PC-9 (cell line): ENCODE measurements at regions not wholly inside any gene's neighbourhood (a gene's known extent, or its start where the extent isn't known, plus 50 kb on each side); places are given as distances from the start of the nearest gene placed in this dataset.
"Not testable (repeated sequence)": the region's sequence is repeated elsewhere in the genome, so short reads cannot be mapped to it uniquely, and the experiment has no call there.

Experiments
- BruUV-seq: library from RNA; stranded (reverse); fragments of 400-500 nt; replicated peaks from 2 replicates; lab custom pipeline; 2021; lab: Mats Ljungman, UMichigan
- CTCF ChIA-PET: fragments of 300-600 bp; sonication (Branson Sonifier 250); formaldehyde crosslinking; loops from one replicate; lab custom pipeline; 2022; ENCODE audit warnings: antibody characterized with exemption; lab: Charles Lee
- POLR2A ChIA-PET: fragments of 300-600 bp; sonication (Branson Sonifier 250); formaldehyde crosslinking; loops from one replicate; lab custom pipeline; 2022; ENCODE audit warnings: antibody characterized with exemption; ENCODE audit not compliant: unreplicated experiment; lab: Charles Lee
- DNase-seq, 2 experiments: peaks; one replicate each; pipeline versions ENCODE4 v3.0.0 to v3.0.0-alpha.2; 2015 to 2022; ENCODE audit warnings: mixed read lengths in 1 of 2
- H2AFZ ChIP-seq: fragments of 200-600 bp; sonication (generic); 2 replicates; pipeline ENCODE4 v1.8.1; 2017; ENCODE audit warnings: antibody characterized with exemption
- H3F3A ChIP-seq: fragments of 200-600 bp; sonication (generic); 2 replicates; pipeline ENCODE4 v1.8.1; 2017; ENCODE audit warnings: antibody characterized with exemption, mild to moderate bottlenecking, low read depth; ENCODE audit not compliant: insufficient read depth
- H3K27ac ChIP-seq: fragments of 200-600 bp; sonication (generic); 2 replicates; pipeline ENCODE4 v1.6.1; 2016; ENCODE audit warnings: mixed run types
- H3K27me3 ChIP-seq: fragments of 200-600 bp; sonication (generic); 2 replicates; pipeline ENCODE4 v1.6.1; 2016; ENCODE audit warnings: low read depth, mixed run types; ENCODE audit not compliant: insufficient read depth
- H3K36me3 ChIP-seq: fragments of 200-600 bp; sonication (generic); 2 replicates; pipeline ENCODE4 v1.6.1; 2016; ENCODE audit warnings: low read depth, mixed run types
- H3K4me1 ChIP-seq: fragments of 200-600 bp; sonication (generic); replicated peaks from 2 replicates; pipeline ENCODE4 v1.6.1; 2016; ENCODE audit warnings: mixed run types; ENCODE audit not compliant: insufficient read depth
- H3K4me2 ChIP-seq: fragments of 200-600 bp; sonication (generic); 2 replicates; pipeline ENCODE4 v1.6.1; 2017; ENCODE audit warnings: mixed run types
- H3K4me3 ChIP-seq: fragments of 200-600 bp; sonication (generic); 2 replicates; pipeline ENCODE4 v1.6.1; 2016; ENCODE audit warnings: mixed run types
- H3K79me2 ChIP-seq: fragments of 200-600 bp; sonication (generic); 2 replicates; pipeline ENCODE4 v1.6.1; 2017; ENCODE audit warnings: low read depth, mixed run types
- H3K9me2 ChIP-seq: fragments of 200-600 bp; sonication (generic); 2 replicates; pipeline ENCODE4 v1.8.1; 2017; ENCODE audit warnings: mild to moderate bottlenecking; ENCODE audit not compliant: insufficient read depth
- H3K9me3 ChIP-seq: fragments of 200-600 bp; sonication (generic); 2 replicates; pipeline ENCODE4 v1.8.1; 2016; ENCODE audit warnings: low read depth; ENCODE audit not compliant: insufficient read depth
- H4K20me1 ChIP-seq: fragments of 200-600 bp; sonication (generic); 2 replicates; pipeline ENCODE4 v1.8.1; 2017; ENCODE audit not compliant: insufficient read depth
- intact Hi-C: fragments of 100-400 bp; cut with micrococcal nuclease; formaldehyde crosslinking; loops from one replicate; pipeline ENCODE4 v1.10.0; 2022; ENCODE audit not compliant: unreplicated experiment

DNA sequence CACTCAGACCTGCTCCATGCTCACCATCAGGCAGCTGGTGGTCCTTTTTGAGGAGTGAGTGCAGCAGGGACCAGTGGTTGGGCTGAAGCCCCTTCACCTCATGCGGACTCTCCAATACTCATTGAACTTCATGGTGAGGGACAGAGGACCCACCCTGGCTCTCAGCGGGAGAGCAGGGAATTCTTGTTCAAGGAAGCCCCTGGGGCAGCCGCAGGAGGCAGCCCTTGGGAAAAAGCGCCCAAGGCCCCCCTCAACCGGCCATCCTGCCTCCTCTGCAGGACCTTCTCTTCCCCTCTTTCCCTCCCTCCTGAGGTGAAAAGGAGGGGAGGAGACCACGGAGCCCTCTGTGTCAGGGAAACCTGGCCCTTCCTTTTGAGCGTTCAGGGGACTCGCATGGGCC lies 4510.9 kb upstream of the OR11H1 start:
- not testable (repeated sequence) for H3K79me2 ChIP-seq

GRCh38 chr22:11020522-11020921 lies 4507.5 kb upstream of the OR11H1 start:
- H3K4me1 ChIP-seq, POLR2A ChIA-PET, H3K36me3 ChIP-seq, CTCF ChIA-PET, H4K20me1 ChIP-seq, H3F3A ChIP-seq, H2AFZ ChIP-seq, H3K27me3 ChIP-seq, DNase-seq, intact Hi-C loops, BruUV-seq, H3K4me3 ChIP-seq, H3K4me2 ChIP-seq, H3K79me2 ChIP-seq, H3K27ac ChIP-seq, H3K9me2 ChIP-seq, H3K9me3 ChIP-seq: not testable (repeated sequence)

More for the DNA sequence above, 4510.9 kb upstream of the OR11H1 start:
- H3K4me1 ChIP-seq, H3K36me3 ChIP-seq, H3K4me3 ChIP-seq, H3K9me2 ChIP-seq, H2AFZ ChIP-seq, POLR2A ChIA-PET, DNase-seq, H3K4me2 ChIP-seq, H4K20me1 ChIP-seq, H3K27me3 ChIP-seq, H3K27ac ChIP-seq, intact Hi-C loops, H3F3A ChIP-seq, H3K9me3 ChIP-seq, BruUV-seq, CTCF ChIA-PET: not testable (repeated sequence)

DNA sequence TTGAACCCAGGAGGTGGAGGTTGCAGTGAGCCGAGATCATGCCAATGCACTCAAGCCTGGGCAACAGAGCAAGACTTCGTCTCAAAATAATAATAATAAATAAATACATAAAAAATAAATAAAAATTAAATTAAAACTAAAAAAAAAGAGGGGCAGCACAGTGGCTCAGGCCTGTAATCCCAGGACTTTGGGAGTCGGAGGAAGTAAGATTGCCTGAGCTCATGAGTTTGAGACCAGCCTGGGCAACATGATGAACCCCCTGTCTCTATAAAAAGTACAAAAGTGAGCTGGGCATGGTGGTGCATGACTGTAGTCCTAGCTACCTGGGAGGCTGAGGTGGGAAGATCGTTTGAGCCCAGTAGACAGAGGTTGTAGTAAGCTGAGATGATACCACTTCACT lies 4501.5 kb upstream of the OR11H1 start:
- H3K9me2 ChIP-seq, BruUV-seq, H3K27me3 ChIP-seq, CTCF ChIA-PET, H2AFZ ChIP-seq, H4K20me1 ChIP-seq, DNase-seq, H3K36me3 ChIP-seq, H3K9me3 ChIP-seq, H3K4me2 ChIP-seq, H3F3A ChIP-seq, H3K4me1 ChIP-seq, H3K27ac ChIP-seq, H3K79me2 ChIP-seq, POLR2A ChIA-PET, intact Hi-C loops, H3K4me3 ChIP-seq: not testable (repeated sequence)

GRCh38 chr22:11027064-11027463 lies 4500.9 kb upstream of the OR11H1 start:
- DNase-seq, H3K27ac ChIP-seq, H3K79me2 ChIP-seq, H3K4me3 ChIP-seq, H3K9me2 ChIP-seq, CTCF ChIA-PET, H3K4me2 ChIP-seq, POLR2A ChIA-PET, intact Hi-C loops, H3K9me3 ChIP-seq, H2AFZ ChIP-seq, H4K20me1 ChIP-seq, BruUV-seq, H3K36me3 ChIP-seq, H3K4me1 ChIP-seq, H3K27me3 ChIP-seq, H3F3A ChIP-seq: not testable (repeated sequence)

DNA sequence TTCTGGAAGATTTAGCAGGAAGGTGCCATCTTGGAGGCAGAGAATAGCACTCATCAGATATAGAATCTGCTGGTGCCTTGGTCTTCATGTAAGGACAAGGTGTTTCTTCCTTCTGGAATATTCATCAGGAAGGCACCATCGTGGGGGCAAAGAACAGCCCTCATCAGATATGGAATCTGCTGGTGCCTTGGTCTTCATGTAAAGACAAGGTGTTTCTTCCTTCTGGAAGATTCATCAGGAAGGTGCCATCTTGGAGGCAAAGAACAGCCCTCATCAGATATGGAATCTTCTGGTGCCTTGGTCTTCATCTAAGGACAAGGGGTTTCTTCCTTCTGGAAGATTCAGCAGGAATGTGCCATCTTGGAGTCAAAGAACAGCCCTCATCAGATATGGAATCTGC lies 4500.5 kb upstream of the OR11H1 start:
- H3K4me3 ChIP-seq, H3K9me3 ChIP-seq, H3K79me2 ChIP-seq, DNase-seq, H3K9me2 ChIP-seq, H3K4me2 ChIP-seq, BruUV-seq, H3K4me1 ChIP-seq, H3F3A ChIP-seq, H2AFZ ChIP-seq, H3K36me3 ChIP-seq, H3K27ac ChIP-seq, intact Hi-C loops, H4K20me1 ChIP-seq, CTCF ChIA-PET, H3K27me3 ChIP-seq, POLR2A ChIA-PET: not testable (repeated sequence)

GRCh38 chr22:11028180-11028579 lies 4499.8 kb upstream of the OR11H1 start:
- H2AFZ ChIP-seq, H3K9me3 ChIP-seq, POLR2A ChIA-PET, H3K9me2 ChIP-seq, BruUV-seq, H4K20me1 ChIP-seq, H3K27ac ChIP-seq, CTCF ChIA-PET, H3K27me3 ChIP-seq, H3K79me2 ChIP-seq, DNase-seq, H3K4me3 ChIP-seq, H3K36me3 ChIP-seq, H3F3A ChIP-seq, intact Hi-C loops, H3K4me2 ChIP-seq, H3K4me1 ChIP-seq: not testable (repeated sequence)

DNA sequence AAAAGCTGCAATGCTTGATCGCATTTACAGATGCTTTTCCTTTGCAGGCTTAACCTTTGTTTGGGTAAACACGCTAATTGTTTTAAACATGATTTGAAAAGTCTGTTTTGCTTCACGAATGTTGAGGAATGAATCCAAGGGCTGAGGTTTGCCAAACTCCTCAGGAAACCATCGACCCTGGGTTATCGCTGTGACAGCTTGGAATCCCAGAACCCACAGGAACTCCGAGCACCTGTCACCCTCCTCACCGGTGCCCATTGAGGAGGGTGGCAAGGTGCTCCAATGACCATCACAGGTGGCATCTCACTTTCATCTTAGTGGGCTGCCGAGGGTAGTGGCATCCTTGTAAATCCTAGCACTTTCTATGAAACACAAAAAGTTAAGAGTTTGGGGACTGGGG lies 4498.5 kb upstream of the OR11H1 start:
- H3K9me3 ChIP-seq, CTCF ChIA-PET, DNase-seq, H3K36me3 ChIP-seq, H2AFZ ChIP-seq, POLR2A ChIA-PET, intact Hi-C loops, H3F3A ChIP-seq, H3K4me2 ChIP-seq, H3K27ac ChIP-seq, H3K79me2 ChIP-seq, H3K4me3 ChIP-seq, H3K9me2 ChIP-seq, H3K27me3 ChIP-seq, H3K4me1 ChIP-seq, BruUV-seq, H4K20me1 ChIP-seq: not testable (repeated sequence)

GRCh38 chr22:11029967-11030366 lies 4498.0 kb upstream of the OR11H1 start:
- DNase-seq, intact Hi-C loops, H3K9me3 ChIP-seq: not testable (repeated sequence)

More at GRCh38 chr22:11029967-11030366, 4498.0 kb upstream of the OR11H1 start:
- BruUV-seq, H2AFZ ChIP-seq, CTCF ChIA-PET, H3K27ac ChIP-seq, H3K4me1 ChIP-seq, H3K36me3 ChIP-seq, H4K20me1 ChIP-seq, H3K79me2 ChIP-seq, H3F3A ChIP-seq, H3K9me2 ChIP-seq, H3K4me3 ChIP-seq, H3K27me3 ChIP-seq, POLR2A ChIA-PET, H3K4me2 ChIP-seq: not testable (repeated sequence)
